ENCODE measurements at regions not wholly inside any gene's neighbourhood (a gene's known extent, or its start where the extent isn't known, plus 50 kb on each side); places are given as distances from the start of the nearest gene placed in this dataset.

DNA sequence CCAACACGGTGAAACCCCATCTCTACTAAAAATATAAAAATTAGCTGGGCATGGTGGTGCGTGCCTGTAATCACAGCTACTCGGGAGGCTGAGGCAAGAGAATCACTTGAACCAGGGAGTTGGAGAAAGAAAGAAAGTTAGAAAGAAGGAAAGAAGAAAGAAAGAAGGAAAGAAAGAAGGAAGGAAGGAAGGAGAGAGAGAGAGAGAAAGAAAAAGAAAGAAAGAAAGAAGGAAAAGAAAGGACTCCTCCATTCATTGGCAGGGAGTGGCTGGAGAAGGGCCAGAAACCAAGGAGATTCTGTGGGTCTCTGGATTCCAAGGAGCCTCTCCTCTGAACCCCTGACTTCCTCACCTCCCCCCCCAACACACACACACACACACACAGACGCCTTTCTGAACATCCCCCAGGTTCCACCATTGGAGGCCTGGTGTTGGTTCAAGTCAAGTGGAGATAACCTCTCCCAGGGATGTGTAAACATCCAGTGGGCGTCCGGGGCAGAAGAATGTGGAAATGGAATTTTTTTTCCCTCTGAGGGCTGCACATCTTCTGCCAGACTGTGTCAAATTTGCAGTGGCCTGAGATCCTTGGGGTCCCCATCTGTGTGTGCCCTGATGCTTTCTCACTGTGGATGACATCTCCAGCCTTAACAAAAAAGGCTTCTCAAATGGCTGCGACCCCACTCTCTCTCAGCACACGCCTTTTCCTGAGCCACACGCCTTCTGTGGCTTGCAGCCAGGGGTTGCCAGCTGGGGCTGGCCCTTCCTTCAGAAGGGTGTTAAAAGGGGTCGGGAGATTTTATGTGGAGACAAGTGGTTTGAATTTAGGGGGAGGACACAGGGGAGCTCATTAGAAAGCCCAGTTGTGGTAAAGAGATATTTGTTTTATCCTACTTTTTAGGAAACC lies 109.3 kb upstream of the HAND1 start:
- DNase-seq: no peak

DNA sequence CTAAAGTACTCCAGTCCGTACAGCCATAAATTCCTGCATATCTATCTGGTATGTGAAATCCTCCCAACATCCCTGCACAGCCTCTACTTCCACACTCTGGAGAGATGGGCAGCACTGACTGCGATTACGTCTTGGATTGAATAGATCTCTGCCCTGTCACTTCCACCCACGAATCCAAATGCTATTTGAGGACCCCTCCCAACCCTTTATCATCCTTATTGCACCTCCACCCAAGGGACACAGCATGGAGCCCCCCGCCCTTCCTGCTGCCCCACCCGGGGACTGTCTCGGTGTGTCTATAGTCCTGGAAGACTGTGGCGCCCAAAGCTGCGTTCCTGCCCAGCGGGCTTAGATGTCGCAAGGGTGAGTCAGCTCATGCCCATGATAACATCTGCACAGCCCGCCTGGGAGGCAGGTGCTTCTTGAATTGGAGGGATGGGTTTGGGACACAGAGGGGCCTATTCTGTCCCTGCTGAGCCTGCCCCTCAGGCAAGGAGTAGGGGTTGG lies 105.7 kb upstream of the HAND1 start:
- DNase-seq: no peak

DNA sequence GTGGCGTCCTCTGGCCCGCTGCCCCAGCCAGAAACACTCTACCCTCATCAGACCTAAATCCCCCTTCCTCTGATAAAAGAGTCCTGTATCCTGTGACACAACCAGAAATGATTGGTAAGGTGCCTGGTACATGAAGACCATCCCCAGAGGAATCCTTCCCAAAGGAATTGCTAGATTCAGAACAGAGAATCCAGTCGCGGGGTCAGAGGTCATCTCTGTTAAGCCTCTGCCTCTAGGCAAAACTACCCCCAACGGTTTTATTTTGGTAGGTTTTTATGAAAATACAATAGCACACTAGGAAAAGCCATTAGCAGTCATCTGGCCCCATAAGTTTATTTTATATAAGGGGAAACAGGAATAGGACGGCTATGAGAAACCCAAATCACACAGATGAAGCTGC lies 102.4 kb upstream of the HAND1 start:
- DNase-seq: no peak

DNA sequence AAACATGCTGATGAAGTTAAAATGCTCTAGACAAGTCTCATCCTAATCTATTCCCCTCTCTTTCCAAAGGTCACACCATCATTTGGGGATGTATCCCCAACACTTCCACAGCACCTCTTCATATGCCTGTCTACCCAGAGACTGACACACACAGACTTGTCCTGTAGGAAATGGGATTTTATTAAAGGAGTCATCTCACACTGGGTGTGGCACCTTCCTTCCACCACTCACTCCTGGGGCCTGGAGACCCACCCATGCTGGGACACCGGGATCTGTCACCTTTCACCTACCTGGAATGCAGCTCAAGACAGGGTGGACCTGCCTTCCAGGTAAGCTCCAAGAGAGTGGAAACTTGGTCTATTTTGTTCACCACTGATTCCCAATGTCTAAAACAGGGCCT lies 99.4 kb upstream of the HAND1 start:
- no peak for DNase-seq

DNA sequence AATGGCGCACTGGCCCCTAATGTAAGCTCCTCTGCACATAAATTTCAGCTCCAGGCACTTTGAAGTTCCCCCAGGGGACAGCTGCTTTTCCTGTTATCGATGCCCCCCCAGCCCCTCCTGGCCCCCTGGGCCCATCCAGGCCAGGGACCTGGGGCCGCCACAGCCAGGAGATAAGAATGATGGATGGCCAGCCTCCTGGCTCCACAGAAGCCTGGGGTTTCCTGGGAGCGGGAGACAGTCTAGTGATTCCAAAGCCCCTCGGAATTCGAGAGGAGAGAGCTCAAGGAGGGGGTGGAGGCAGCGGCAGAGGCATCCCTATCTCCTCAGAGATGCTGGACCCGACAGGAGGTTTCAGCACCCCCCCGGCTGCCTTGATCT lies 98.4 kb upstream of the HAND1 start:
- no peak for DNase-seq

DNA sequence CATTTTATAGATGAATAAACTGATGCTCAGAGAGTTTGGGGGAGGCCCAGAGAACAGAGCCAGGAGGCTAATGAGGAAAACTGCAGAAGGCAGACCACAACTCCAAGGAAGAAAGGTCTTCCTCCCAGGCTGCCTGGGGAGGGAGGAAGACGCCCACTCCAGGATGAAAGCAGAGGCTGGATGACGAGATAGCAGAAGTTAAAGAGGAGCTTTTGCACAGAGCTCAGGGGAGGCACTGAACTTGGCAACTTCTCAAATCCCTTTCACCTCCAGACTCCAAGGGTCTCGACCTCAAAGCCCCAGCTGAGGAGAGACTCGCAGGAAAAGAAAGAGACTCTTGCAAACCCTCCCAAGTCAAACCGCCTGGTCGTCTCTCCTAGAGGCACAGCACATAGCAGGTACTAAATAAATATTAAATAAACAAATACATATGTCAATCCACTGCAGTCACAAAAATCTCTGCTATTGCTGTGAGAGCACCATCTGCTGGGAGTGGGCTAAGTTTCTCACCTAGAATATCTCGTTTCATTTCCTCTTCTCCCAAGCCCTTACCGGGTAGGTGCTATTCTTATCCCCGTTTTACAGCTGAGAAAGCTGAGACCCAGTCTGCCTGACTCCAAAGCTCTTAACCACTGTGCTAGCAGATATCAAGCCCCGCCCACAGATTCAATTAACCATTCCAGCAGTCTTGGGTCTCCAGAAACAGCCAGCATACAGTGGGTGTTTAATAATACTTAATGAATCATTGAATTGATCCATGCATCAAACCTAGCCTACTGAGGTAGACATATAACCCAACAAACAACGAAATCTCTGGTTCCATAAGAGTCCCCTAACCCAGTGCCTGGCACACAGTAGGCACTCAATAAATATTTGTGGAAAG lies 97.8 kb upstream of the HAND1 start:
- no peak for DNase-seq

DNA sequence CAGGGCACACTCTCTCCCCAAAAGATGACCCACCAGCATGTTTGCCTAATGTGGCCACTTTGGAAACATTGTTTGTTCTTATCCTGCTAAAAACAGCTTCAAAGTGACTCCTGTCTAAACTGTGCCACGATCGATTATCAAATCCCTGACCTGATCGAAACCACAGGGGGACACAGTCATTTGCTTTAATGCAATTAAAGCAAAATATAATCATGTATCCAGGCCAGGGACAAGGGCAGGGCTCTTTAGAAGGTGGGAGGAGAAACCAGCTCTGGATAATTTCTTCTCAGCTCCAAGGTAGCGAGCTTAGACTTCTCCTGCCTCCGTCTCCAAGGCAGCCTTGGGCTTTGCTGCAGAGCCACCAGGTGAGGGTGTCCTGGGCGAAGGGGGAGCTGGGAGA lies 95.0 kb upstream of the HAND1 start:
- no peak for DNase-seq

DNA sequence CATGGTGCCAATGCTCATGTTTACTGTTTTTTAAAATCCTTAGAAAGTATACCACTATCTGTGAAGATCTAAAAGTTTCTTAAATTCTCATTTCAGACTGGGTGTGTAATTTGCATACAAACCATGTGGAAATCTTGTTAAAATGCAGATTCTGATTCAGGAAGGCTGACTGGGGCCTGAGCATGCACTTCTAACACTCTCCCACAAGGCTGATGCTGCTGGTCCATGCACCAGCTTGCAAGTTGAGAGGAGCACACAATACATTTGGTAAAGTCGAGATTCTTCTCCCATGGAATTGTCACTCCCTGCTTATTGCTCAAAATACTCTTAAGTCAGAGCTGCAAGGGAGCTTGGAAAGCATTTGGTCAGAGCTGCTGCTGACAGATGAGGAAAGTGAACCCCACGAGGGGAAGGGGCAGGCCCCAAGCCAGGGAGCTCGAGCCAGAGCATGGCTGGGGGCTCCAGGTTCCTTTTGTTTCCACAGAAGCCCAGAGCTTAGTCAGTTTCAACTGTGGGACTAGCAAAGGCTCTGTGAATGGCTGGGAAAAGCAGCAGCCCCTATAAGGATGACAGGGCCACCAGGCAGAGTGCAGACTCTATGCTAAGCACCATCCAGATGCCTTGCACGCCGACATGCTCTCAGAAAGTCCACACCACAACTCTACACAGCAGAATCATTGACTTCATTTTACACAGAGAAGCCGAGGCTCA lies 93.5 kb upstream of the HAND1 start:
- no peak for DNase-seq

DNA sequence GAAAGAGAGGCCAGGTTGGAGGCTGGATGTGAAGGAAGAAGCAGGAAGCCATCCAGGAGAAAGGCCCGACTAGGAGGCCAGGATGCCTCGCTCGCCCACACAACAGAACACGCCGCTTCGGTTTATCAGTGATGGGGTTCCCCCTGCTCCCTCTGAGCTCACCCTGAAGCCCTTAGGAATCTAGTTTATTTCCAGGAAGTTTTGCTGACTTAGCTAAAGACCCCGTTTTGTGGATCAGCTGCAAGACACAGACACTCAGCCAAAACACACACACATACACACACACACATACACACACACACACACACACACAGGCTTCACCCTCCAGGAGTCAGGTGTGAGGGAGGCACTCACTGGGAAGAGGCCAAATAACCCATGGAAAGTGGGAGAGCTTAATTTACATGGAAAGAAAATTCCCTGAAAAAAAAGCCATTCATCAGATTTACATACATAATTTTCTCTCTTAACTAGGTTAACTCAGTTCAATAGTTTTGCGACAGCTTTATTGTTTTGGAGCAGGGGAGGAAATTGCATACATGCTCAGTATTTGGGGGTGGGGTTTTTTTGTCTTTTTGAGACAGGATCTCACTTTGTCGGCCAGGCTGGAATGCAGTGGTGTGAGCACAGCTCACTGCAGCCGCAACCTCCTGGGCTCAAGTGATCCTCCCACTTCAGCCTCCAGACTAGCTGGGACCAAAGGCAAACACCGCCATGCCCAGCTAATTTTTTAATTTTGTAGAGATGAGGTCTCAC lies 92.7 kb upstream of the HAND1 start:
- no peak for DNase-seq

DNA sequence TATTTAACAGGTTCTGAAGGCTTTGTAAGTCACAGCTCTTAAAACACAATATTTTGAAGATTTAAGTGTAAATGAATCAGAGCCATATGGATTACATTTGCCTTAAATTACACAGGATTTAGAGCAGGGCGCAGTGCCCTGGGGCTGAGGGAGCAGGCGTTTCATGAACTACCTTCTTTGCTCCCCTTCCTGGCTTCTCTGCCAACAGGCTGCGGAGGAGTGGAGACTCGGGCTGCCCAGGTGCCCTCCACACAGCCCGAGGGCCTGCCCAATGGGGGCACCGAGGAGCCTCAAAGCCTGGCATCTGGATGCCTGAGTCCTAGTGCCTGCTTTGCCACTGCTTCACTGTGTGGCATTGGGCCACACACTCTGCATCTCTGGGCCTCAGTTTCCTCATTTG lies 90.6 kb upstream of the HAND1 start:
- no peak for DNase-seq

DNA sequence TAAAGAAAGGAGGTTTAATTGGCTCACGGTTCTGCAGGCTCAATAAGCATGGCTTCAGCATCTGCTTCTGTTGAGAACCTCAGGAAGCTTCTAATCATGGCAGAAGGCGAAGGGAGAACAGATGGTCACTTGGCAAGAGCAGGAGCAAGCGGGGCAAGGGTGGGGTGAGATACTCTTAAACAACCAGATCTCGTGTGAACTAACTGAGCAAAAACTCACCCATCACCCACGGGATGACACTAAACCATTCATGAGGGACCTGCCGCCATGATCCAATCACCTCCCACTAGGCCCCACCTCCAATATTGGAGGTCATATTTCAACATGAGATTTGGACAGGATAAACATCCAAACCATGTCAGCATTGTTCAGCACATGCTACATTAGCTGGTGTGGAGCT lies 89.1 kb upstream of the HAND1 start:
- no peak for DNase-seq

DNA sequence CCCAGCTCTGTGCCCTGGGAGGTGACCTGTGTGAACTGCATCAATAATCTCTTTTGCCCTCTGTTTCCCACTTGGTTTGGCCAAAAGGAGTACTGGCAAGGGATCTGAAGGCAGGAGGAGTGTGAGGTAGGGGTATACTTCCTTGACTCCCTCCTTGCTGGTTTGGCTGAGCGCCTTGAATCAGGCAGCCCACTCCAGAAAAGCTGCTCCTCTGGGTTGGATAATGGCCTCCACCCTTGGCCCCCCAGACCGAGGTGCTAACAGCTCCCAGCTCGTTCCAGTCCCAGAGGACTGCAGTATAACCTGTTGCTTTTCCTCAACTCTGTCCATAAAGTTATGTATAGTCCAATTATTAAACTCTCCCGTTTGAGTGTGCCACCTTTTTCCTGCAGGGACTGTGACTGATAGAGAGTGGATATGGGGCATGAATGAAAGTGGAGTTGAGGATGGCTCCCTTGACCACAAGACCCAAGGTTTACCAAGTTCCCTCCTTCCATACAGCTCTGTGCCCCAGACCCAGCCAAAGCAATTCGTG lies 88.2 kb upstream of the HAND1 start:
- DNase-seq: no peak

DNA sequence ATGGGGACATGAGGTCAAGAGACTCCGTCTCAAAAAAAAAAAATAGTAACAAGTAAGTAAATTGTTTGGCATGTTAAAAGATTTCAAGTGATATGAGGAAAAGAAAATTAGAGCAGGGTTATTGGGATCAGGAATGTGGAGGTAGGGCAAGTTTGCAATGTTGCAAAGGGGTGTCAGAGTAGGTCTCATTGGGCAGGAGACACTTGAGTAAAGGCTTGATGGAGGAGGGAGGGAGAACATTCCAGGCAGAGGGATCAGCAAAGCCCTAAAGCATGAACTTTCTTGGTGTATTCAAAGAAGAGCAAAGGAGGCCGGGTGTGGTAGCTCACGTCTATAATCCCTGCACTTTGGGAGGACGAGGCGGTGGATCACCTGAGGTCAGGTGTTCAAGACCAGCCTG lies 87.1 kb upstream of the HAND1 start:
- no peak for DNase-seq

DNA sequence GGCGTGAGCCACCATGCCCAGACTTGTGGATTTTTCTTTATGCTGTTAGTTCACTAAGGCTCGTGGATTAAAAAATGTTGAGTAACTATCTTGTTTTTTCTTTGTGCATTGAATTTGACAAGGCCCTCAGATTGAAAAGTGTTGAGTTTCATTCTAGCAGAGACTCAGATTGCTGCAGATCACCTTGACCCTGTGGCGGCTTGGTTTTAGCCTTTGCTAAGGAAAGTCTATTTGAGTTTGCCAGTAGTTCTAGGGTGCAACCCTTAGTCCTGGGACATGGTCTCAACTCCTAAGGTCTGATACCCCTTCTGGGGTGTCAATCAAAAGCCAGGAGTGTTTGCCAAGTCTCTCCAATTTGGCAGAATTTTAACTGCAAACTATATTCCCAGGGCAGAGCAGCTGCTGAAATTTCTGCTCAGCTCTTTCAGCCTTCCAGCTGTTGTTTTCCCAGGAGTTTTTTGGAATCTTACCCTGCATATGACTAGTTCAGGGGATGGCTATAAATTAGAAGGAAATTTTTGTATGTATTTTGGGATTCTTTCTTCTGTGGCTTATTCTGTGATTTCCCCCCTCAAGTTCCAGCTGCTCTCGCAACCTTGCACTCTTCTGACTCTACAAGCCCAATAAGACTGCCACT lies 84.3 kb upstream of the HAND1 start:
- no peak for DNase-seq

DNA sequence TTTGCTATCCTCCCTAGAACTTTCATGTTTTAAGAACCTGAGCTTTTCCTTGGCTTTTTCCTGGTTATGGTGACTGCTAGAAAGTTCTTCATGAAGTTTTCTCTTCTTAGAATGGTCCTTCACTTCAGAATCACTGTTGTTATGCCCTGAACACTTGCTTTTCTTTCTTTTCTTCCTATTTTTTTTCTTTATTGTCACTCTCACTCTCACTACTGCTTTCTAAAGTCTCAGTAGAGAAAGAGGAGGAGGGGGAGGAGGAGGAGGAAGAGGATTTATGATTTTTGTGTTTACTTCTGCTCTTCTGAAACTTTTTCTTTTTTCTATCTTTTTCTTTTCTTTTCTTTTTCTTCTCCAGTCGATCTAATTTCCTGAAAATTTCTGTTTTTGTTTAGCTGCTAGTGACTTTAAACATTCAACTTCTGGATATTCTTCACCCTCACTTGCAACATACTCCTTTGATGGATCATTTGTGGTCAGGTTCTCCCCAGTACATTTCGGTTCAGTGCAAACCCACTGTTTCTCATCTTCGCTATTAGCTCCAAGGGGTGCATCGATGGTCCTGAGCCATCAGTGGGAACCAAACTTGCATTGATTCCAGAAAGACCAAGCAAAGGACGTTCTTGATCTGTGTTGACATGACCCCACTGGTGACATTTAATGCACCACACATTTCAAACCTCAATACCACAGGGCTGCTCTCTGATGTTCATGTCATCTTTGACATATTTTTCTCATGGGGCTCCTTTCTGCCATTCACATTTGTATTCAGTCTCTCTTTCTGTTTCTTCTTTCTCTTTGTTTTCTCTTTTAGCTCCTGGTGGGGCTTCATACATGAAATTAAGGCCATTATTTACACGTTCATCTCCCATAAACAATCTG lies 81.6 kb upstream of the HAND1 start:
- DNase-seq: no peak

DNA sequence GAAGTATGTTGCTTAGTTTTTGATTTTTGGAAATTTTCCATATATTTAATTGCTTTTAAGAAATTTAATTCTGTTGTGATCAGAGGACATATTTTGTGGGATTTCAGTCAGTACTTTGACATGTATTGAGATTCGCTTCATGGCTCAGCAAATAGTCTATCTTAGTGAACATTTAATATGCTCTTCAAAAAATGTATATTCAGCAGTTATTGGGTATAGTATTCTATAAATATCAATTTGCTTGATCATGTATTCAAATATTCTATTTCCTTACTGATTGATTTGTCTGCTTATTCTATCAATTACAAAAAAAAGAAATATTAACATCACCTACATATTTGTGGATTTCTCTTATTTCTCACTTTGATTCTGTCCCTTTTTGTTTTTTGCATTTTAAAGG lies 79.5 kb upstream of the HAND1 start:
- DNase-seq: no peak

DNA sequence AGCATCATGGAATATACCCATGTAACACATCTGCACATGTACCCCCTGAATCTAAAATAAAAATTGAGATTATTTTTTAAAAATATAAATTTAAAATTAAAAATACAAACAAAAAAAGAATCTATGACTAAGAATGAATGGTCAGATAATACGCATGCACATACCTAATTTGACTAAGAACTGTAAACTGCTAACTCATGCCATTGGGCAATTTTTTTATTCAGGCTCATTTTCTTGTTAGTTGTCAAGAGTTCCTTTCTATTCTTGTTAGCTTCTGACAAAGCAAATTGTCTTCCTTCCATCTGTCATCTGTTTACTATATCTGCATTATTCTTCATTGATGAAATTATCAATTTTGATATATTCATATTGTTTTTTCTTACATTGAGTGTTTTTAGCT lies 69.5 kb upstream of the HAND1 start:
- DNase-seq: no peak

DNA sequence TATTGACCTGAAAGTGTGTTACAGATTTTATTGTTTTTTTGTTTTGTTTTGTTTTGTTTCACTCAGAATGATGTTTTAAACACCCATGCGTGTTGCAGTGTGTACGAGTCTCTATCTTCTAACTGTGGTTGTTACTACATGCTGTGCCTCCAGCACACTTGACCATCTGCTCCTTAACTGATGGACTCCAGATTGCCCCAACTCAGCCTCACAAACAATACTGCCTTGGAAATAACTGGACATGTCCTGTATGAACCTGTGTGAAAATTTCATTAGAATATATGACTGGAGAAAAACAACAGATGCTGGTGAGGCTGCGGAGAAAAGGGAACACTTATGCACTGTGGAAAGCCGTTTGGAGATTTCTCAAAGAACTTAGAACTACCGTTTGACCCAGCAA lies 68.7 kb upstream of the HAND1 start:
- no peak for DNase-seq

DNA sequence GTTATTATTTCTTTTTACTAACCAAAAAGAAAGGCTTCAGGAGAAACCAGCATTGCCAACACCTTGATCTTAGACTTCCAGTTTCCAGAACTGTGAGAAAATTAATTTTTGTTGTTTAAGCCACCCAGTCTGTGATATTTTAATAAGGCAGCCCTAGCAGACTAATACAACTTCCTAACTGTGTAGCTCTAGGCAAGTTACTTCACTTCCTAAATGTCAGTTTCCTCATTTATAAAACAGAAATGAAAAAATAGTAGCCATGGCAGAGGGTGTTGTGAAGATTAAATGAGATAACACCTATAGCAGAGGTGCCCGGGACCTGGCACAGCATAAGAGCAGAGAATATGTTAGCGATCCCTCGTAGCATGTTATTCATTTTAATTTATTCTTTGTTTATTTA lies 66.6 kb upstream of the HAND1 start:
- no peak for DNase-seq

DNA sequence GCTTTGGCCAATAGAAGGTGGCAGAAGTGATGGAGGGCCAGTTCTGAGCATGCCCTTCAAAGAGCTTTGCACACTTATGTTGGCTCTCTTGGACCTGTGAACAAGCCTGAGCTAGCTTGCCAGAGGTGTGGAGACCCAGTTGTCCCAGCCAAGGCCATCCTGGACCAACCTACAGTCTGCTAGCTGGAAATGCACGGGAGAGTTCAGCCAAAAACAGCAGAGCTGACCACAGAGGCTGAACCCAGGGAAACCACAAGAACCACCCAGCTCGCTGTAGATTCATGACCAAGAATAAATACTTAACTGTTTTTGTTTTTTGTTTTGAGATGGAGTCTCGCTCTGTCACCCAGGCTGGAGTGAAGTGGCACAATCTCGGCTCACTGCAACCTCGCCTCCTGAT lies 65.4 kb upstream of the HAND1 start:
- no peak for DNase-seq

DNA sequence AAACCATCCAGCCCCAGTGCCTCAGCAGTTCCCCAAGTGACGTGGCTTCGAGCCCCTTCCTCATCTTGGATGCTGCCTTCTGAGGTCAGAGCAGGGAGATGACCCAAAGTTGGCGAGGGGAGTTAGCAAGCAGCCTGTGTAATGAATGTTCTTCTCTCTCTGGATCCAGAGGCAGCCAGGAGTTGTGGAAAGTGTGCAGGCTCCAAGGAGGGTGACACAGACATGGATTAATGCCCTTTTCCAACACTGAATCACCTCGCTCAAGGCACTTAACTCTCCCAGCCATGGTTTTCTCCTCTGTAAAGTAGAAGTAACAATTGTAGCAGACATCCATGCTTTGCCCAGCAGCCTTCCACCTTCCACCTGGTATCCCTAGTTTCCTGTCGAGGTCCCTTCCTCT lies 64.6 kb upstream of the HAND1 start:
- no peak for DNase-seq
